Naive B cell (primary cell): ENCODE measurements at regions not wholly inside any gene's neighbourhood (a gene's known extent, or its start where the extent isn't known, plus 50 kb on each side); places are given as distances from the start of the nearest gene placed in this dataset.

Experiments used
- ATAC-seq, 2 donors: fragments of 150-1000 bp; cut with Tn5 transposase; 2 replicates each; pipeline ENCODE4 v1.10.0; 2021; ENCODE audit warnings: low read depth in 2 of 2, mild to moderate bottlenecking in 2 of 2, moderate library complexity in 2 of 2
- DNase-seq: peaks from one replicate; pipeline ENCODE4 v3.0.0; 2022
- H3K27ac Mint-ChIP-seq, 6 donors: one replicate each; pipeline ENCODE4 v1.8.0; 2020 to 2022; ENCODE audit warnings: mild to moderate bottlenecking in 6 of 6, mixed read lengths in 6 of 6, moderate library complexity in 5 of 6, inconsistent platforms in 2 of 6
- H3K27me3 Mint-ChIP-seq, 3 donors: one replicate each; pipeline ENCODE4 v1.8.0; 2021 to 2022; ENCODE audit warnings: mixed read lengths in 3 of 3, mild to moderate bottlenecking in 1 of 3
- H3K36me3 Mint-ChIP-seq, 2 donors: one replicate each; pipeline ENCODE4 v1.8.0; 2020 to 2022; ENCODE audit warnings: mixed read lengths in 2 of 2, inconsistent platforms in 1 of 2, mild to moderate bottlenecking in 1 of 2
- H3K4me1 Mint-ChIP-seq, 3 donors: one replicate each; pipeline ENCODE4 v1.8.0; 2020 to 2022; ENCODE audit warnings: mixed read lengths in 3 of 3, inconsistent platforms in 1 of 3, mild to moderate bottlenecking in 1 of 3, moderate library complexity in 1 of 3
- H3K4me3 Mint-ChIP-seq, 8 donors: one replicate each; pipeline ENCODE4 v1.8.0; 2020 to 2022; ENCODE audit warnings: mild to moderate bottlenecking in 8 of 8, mixed read lengths in 8 of 8, moderate library complexity in 8 of 8, inconsistent platforms in 2 of 8
- H3K9me3 Mint-ChIP-seq, 7 donors: one replicate each; pipeline ENCODE4 v1.8.0; 2020 to 2022; ENCODE audit warnings: mixed read lengths in 7 of 7, mild to moderate bottlenecking in 5 of 7, inconsistent platforms in 2 of 7, moderate library complexity in 1 of 7

GRCh38 chr6:170114956-170115855 is 175.7 kb downstream of the DLL1 start:
- H3K36me3 Mint-ChIP-seq, result peaks cover 0 to 4% of the 10 kb centered on the region in 2 donors
- DNase-seq, result no peak
- no peaks in the 10 kb centered on the region for H3K4me1 Mint-ChIP-seq
- peaks cover 5 to 25% (median 11%) of the 10 kb centered on the region in 7 donors for H3K9me3 Mint-ChIP-seq
- peaks cover 6 to 24% (median 20%) of the 10 kb centered on the region in 3 donors for H3K27me3 Mint-ChIP-seq
- no peak for ATAC-seq
- no peak overlapping the region for H3K4me3 Mint-ChIP-seq
- peak overlapping the region in 1 of 6 donors; percentile 64 for H3K27ac Mint-ChIP-seq

DNA sequence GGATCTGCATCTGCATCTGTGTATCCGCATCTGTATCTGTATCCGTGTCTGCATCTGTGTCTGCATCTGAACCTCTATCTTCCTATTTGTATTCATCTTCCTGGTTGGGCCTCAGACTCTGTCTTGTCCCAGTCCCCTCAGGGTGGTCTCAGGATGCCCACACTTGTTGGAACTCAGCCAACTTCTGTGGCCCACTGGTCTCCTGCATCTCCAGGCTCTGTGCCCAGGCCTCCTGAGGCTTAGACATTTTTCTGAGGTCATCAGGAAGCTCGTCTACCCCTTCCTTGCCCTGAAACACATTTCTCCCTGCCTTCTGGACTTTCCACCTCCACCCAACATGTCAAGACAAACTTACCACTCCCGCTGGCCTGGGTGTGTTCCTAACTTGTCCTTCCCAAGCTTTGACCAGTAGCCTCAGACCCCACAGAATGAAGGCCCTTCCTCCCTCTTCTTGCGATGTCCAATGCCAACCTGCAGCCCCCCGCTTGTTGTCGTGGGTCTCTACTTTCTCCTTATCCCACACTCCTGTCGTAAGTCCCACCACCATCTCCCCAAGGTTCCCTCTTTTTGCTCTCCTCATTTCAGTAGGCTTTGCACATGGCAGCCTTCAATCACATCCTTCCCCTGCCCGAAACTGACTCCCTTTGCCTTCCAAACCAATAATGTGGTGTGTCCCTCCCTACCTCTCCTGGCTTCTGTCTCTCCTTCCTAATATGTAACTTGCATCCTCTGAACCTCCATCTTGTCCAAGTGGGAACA is 176.5 kb downstream of the DLL1 start:
- no peaks in the 10 kb centered on the region for H3K36me3 Mint-ChIP-seq
- peak overlapping the region in 2 of 6 donors; percentile 36 to 75 for H3K27ac Mint-ChIP-seq
- ATAC-seq (no peak), DNase-seq (no peak)
- H3K4me3 Mint-ChIP-seq, result no peak overlapping the region
- H3K27me3 Mint-ChIP-seq, result peaks cover 6 to 24% (median 21%) of the 10 kb centered on the region in 3 donors
- H3K4me1 Mint-ChIP-seq, result no peaks in the 10 kb centered on the region
- H3K9me3 Mint-ChIP-seq, result peaks cover 2 to 16% (median 4%) of the 10 kb centered on the region in 7 donors

GRCh38 chr6:170113141-170113540 is 177.7 kb downstream of the DLL1 start:
- Mint-ChIP-seq H3K27me3 (peaks cover 2 to 32% (median 27%) of the 10 kb centered on the region in 3 donors), H3K27ac (no peak overlapping the region), H3K9me3 (peaks cover 0 to 4% (median 0%) of the 10 kb centered on the region in 7 donors), H3K4me1 (no peaks in the 10 kb centered on the region), H3K4me3 (peak overlapping the region in 1 of 8 donors; percentile 53), H3K36me3 (no peaks in the 10 kb centered on the region)
- DNase-seq, result no peak
- no peak for ATAC-seq

- no peak overlapping the region for H3K27ac Mint-ChIP-seq
- H3K4me3 Mint-ChIP-seq, result no peak overlapping the region
- H3K27me3 Mint-ChIP-seq, result peaks cover 5 to 32% (median 21%) of the 10 kb centered on the region in 3 donors
- no peak for ATAC-seq
- H3K9me3 Mint-ChIP-seq, result peaks cover 0 to 3% (median 0%) of the 10 kb centered on the region in 7 donors
- no peaks in the 10 kb centered on the region for H3K36me3 Mint-ChIP-seq
- DNase-seq, result no peak
- no peaks in the 10 kb centered on the region for H3K4me1 Mint-ChIP-seq
These were observed 178.4 kb downstream of the DLL1 start for GRCh38 chr6:170112583-170112860.

GRCh38 chr6:170111816-170112582 is 178.9 kb downstream of the DLL1 start:
- no peaks in the 10 kb centered on the region for H3K36me3 Mint-ChIP-seq

GRCh38 chr6:170111141-170111664 is 179.7 kb downstream of the DLL1 start:
- DNase-seq, result no peak
- Mint-ChIP-seq H3K27me3 (peaks cover 9 to 38% (median 16%) of the 10 kb centered on the region in 3 donors), H3K4me1 (no peaks in the 10 kb centered on the region), H3K36me3 (no peaks in the 10 kb centered on the region), H3K4me3 (no peak overlapping the region), H3K27ac (peak overlapping the region in 1 of 6 donors; percentile 2), H3K9me3 (peaks cover 0 to 2% (median 0%) of the 10 kb centered on the region in 7 donors)
- ATAC-seq, result no peak

More at GRCh38 chr6:170111816-170112582, 178.9 kb downstream of the DLL1 start:
- peaks cover 5 to 34% (median 15%) of the 10 kb centered on the region in 3 donors for H3K27me3 Mint-ChIP-seq
- peaks cover 0 to 2% (median 0%) of the 10 kb centered on the region in 7 donors for H3K9me3 Mint-ChIP-seq
- no peak overlapping the region for H3K4me3 Mint-ChIP-seq
- DNase-seq (no peak), ATAC-seq (no peak)
- no peak overlapping the region for H3K27ac Mint-ChIP-seq
- no peaks in the 10 kb centered on the region for H3K4me1 Mint-ChIP-seq

DNA sequence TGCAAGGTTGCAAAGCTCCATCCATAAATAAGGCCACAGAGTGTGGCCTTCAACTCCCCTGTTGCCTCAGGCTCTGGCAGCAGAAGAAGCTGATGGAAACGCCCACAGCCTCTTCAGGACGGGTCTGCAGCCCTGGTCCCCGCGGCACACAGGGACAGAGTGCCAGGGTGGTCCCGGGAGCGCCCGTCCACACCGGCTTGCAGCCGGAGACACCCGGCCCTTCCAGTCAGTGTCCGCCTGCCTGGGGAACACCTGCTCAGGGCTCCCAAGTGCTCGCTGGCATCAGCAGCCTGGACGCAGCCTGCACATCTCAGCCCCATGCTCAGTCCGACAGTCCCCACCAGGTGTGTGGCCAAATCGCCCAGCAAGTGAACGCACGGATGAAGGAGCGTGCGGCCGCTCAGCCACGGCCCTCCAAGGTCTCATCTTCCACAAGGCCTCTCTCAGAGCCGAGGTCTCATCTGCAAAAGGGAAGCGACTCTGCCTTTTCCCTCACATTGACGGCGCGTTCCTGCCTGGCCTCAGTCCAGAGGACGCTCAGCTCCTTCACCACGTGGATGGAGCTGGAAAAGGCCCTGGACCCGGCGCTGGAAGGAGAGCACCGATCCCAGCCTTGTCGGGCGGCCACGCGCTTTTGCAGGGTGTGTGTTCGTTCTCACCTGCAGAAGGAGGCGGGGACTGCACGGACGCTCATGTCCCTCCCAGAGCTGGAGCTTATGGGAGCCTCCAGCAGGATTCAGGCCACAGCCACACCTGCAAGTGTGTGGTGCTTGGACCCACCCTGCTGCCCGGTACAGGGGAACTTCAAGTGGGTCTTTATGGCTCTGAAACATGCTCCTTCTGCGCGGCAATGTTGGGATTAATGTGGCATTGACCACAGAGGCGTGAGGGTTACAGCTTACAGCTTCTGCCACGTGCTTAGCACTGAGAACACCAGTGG is 180.4 kb downstream of the DLL1 start:
- Mint-ChIP-seq H3K27me3 (peaks cover 9 to 38% (median 15%) of the 10 kb centered on the region in 3 donors), H3K36me3 (no peaks in the 10 kb centered on the region)
- ATAC-seq, result no peak

GRCh38 chr6:170108890-170109587 is 181.8 kb downstream of the DLL1 start:
- no peak for DNase-seq
- H3K4me1 Mint-ChIP-seq, result no peaks in the 10 kb centered on the region
- no peak for ATAC-seq
- H3K27me3 Mint-ChIP-seq, result peaks cover 12 to 28% (median 15%) of the 10 kb centered on the region in 3 donors
- no peak overlapping the region for H3K4me3 Mint-ChIP-seq
- peak overlapping the region in 1 of 6 donors; percentile 28 for H3K27ac Mint-ChIP-seq
- peaks cover 0 to 2% (median 0%) of the 10 kb centered on the region in 7 donors for H3K9me3 Mint-ChIP-seq
- no peaks in the 10 kb centered on the region for H3K36me3 Mint-ChIP-seq

More for the DNA sequence above, 180.4 kb downstream of the DLL1 start:
- Mint-ChIP-seq H3K9me3 (peaks cover 0 to 2% (median 0%) of the 10 kb centered on the region in 7 donors), H3K4me3 (no peak overlapping the region), H3K4me1 (no peaks in the 10 kb centered on the region), H3K27ac (no peak overlapping the region)
- DNase-seq, result no peak

DNA sequence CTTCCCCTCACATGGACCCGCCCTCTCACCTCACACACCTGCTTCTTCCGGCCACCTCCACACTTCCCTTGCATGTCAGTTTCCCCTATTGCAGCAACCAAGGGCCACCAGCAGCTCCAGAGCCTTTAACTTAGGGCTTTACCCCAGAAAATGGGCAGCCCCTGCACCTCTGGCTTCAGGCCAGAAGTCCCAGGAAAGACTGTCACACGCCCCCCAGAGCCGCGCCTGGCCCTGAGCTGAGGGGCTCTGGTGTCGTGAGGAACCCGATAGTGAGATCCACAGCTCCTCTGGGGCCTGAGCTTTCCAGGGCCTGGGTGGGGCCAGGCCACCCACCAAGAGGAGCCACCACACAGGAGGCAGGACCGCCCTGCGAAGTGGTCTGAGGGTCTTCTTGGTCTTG is 182.4 kb downstream of the DLL1 start:
- peaks cover 12 to 28% (median 15%) of the 10 kb centered on the region in 3 donors for H3K27me3 Mint-ChIP-seq
- DNase-seq (no peak), ATAC-seq (no peak)
- H3K9me3 Mint-ChIP-seq, result peaks cover 0 to 2% (median 0%) of the 10 kb centered on the region in 7 donors
- H3K27ac Mint-ChIP-seq, result no peak overlapping the region
- H3K4me3 Mint-ChIP-seq, result no peak overlapping the region
- no peaks in the 10 kb centered on the region for H3K36me3 Mint-ChIP-seq
- no peaks in the 10 kb centered on the region for H3K4me1 Mint-ChIP-seq

DNA sequence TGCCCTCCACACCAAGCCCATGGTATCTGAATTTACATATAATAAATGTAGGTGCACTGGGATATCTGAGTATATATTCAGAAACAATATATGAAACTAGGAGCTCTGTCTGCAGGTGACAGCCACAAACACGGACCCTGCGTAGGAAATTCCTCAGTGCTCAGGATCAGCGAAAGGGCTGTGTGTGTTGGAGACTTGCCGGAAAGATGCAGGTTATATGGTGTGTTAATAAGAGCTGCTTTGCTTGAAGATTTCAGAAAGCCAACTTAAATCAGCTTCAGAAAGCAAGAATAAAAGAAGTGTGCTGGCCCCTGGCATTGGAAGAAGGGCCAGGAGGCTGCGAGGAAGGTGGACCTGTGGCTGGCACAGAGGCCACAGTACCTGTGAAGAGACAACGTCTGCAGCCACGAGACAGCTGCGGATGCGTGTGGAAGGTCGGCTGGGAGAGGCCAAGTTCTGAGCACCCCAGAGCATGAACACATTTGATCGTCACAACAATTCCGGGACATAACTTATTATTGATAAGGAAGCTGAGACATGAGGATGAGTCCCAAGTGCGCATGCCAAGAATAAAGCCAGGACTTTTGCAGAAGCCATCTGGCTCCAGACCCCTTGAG is 183.2 kb downstream of the DLL1 start:
- ATAC-seq, result no peak
- H3K27ac Mint-ChIP-seq, result peak overlapping the region in 1 of 6 donors; percentile 78
- H3K4me1 Mint-ChIP-seq, result no peaks in the 10 kb centered on the region
- H3K9me3 Mint-ChIP-seq, result peaks cover 0 to 2% (median 0%) of the 10 kb centered on the region in 7 donors
- peaks cover 12 to 28% (median 15%) of the 10 kb centered on the region in 3 donors for H3K27me3 Mint-ChIP-seq
- no peaks in the 10 kb centered on the region for H3K36me3 Mint-ChIP-seq
- no peak overlapping the region for H3K4me3 Mint-ChIP-seq
- no peak for DNase-seq

DNA sequence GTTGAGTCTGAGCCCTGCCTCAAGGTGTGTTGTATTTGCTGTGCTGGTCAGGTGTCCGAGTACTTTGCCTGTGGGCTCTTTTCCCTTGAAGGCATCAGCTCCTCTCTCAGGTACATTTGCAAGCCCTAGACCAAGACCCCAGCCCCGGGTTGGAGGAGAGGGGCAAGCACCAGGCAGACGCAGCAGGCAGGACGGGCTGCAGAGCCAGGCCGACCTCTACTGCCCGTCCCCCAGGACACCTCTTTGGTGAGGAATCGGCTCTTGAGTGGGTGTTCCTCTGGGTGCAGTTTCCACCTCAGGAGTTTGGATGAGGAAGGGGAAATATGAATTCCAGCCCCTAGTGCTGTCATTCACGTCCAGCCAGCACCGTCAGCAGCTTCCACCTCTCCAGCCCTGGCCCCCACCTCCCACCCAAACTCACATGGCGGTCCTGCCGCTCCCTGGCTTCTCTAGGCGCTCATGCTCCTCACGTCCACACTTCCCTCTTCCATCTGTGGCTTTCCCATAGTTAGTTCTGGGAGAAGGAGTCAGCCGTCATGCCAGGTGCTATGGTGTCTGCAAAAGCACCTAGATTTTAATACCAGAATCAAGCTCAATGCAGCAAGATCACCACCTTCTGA is 183.9 kb downstream of the DLL1 start:
- H3K27ac Mint-ChIP-seq, result peak overlapping the region in 1 of 6 donors; percentile 78
- H3K36me3 Mint-ChIP-seq, result no peaks in the 10 kb centered on the region
- no peak overlapping the region for H3K4me3 Mint-ChIP-seq
- no peak for DNase-seq
- H3K27me3 Mint-ChIP-seq, result peaks cover 12 to 28% (median 15%) of the 10 kb centered on the region in 3 donors
- no peak for ATAC-seq
- no peaks in the 10 kb centered on the region for H3K4me1 Mint-ChIP-seq
- peaks cover 0 to 2% (median 0%) of the 10 kb centered on the region in 7 donors for H3K9me3 Mint-ChIP-seq
